HG03066 (cell line): ENCODE measurements at regions not wholly inside any gene's neighbourhood (a gene's known extent, or its start where the extent isn't known, plus 50 kb on each side); places are given as distances from the start of the nearest gene placed in this dataset.

Experiments
- ATAC-seq: cut with Tn5 transposase; IDR thresholded peaks from one replicate; pipeline ENCODE4 v1.9.1; 2021; ENCODE audit warnings: low read depth; ENCODE audit not compliant: unreplicated experiment

- no peak for ATAC-seq
These were observed 1288.1 kb upstream of the MAP3K7 start for GRCh38 chr6:91874971-91875370.

- no peak for ATAC-seq
These were observed 1281.8 kb upstream of the MAP3K7 start for GRCh38 chr6:91868539-91869202.

GRCh38 chr6:91865889-91866288, 1279.0 kb upstream of the MAP3K7 start:
- ATAC-seq = no peak

GRCh38 chr6:91864911-91865310, 1278.0 kb upstream of the MAP3K7 start:
- no peak for ATAC-seq

GRCh38 chr6:91860541-91861335, 1273.9 kb upstream of the MAP3K7 start:
- ATAC-seq = no peak

- ATAC-seq = no peak
These were observed 1265.4 kb upstream of the MAP3K7 start for GRCh38 chr6:91852252-91852651.

GRCh38 chr6:91834813-91835212, 1247.9 kb upstream of the MAP3K7 start:
- no peak for ATAC-seq

GRCh38 chr6:91827151-91827550, 1240.3 kb upstream of the MAP3K7 start:
- no peak for ATAC-seq

- ATAC-seq = no peak
These were observed 1239.3 kb upstream of the MAP3K7 start for GRCh38 chr6:91826128-91826527.

- ATAC-seq = no peak
These were observed 1237.5 kb upstream of the MAP3K7 start for GRCh38 chr6:91824331-91824730.

GRCh38 chr6:91822581-91822980, 1235.7 kb upstream of the MAP3K7 start:
- no peak for ATAC-seq

GRCh38 chr6:91816335-91816734, 1229.5 kb upstream of the MAP3K7 start:
- ATAC-seq = no peak

- no peak for ATAC-seq
These were observed 1226.8 kb upstream of the MAP3K7 start for GRCh38 chr6:91813641-91814040.

- no peak for ATAC-seq
These were observed 1225.9 kb upstream of the MAP3K7 start for GRCh38 chr6:91812596-91813274.

- no peak for ATAC-seq
These were observed 1218.1 kb upstream of the MAP3K7 start for GRCh38 chr6:91804981-91805380.

GRCh38 chr6:91802431-91802830, 1215.6 kb upstream of the MAP3K7 start:
- ATAC-seq = no peak

- no peak for ATAC-seq
These were observed 1209.7 kb upstream of the MAP3K7 start for GRCh38 chr6:91796603-91797002.

GRCh38 chr6:91788501-91788900, 1201.6 kb upstream of the MAP3K7 start:
- no peak for ATAC-seq

GRCh38 chr6:91786474-91787184, 1199.8 kb upstream of the MAP3K7 start:
- no peak for ATAC-seq

GRCh38 chr6:91782802-91783201, 1195.9 kb upstream of the MAP3K7 start:
- ATAC-seq = no peak

- no peak for ATAC-seq
These were observed 1195.1 kb upstream of the MAP3K7 start for GRCh38 chr6:91781946-91782345.
